ENCODE measurements at regions not wholly inside any gene's neighbourhood (a gene's known extent, or its start where the extent isn't known, plus 50 kb on each side); places are given as distances from the start of the nearest gene placed in this dataset.
A peak's percentile ranks its signal among the peaks of the same experiment; 100 is the strongest.

GRCh38 chr20:39516964-39517363 is 554.8 kb downstream of the DHX35 start:
- DNase-seq = no peak

- DNase-seq = no peak
These were observed 542.6 kb downstream of the DHX35 start for GRCh38 chr20:39504710-39505094.

- DNase-seq = no peak
These were observed 542.0 kb downstream of the DHX35 start for GRCh38 chr20:39503902-39504709.

- DNase-seq = no peak
These were observed 530.2 kb downstream of the DHX35 start for GRCh38 chr20:39492223-39492797.

GRCh38 chr20:39491711-39492110 is 529.6 kb downstream of the DHX35 start:
- DNase-seq = no peak

DNA sequence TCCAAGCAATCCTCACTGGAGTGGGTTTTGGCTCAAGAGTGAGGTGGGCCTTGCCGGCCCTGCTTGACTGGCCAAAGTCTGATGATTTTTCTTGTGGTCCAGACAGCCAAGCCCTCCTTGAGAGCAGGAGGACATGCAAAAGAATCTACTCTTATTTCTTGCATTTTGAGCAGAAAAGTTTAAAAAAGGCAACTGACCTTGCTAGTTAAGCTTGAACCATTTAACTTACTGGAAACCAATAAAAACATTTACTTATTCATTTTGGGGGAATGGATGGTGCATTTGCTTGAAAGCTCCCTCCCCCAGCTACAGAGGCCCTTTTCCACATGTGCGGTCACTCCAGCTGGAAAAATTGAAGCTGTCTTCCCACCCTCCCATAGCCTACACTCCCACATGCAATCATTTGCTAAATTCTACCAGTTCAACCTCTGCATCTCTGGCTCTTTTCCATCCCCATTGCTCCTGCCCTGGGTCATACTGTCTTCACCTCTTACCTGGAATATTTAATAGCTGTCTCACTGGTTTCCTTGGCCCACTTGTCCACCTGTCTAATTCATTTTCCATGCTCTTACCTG is 527.9 kb downstream of the DHX35 start:
- no peak for DNase-seq

GRCh38 chr20:39480276-39481043 is 518.3 kb downstream of the DHX35 start:
- DNase-seq = no peak

DNA sequence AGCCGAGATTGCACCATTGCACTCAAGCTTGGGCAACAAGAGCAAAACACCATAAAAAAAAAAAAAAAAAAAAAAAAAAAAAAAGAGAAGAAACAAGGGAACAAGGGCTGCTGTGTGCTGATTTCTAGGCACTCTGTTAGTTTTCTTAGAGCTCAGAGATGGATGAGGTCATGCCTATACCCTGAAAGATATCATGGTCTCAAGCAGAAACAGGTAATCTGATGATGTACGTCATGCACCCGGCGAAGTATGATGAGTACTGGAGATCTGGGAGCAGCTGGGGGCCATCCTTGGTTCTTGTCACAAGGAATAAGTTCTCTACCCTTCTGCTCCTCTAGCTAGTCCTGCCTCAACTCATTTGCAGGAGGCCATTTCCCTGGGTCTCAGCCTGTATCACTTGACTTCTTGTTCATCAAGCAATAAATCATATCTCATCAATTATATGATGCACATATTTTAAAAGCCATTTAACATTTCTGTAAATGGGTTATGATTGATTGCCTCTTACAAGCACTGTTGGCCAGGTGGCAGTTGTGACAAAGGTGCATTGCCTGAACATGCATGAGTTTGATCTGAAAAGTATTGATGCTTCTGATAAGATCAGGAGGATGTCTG is 517.2 kb downstream of the DHX35 start:
- DNase-seq = no peak

DNA sequence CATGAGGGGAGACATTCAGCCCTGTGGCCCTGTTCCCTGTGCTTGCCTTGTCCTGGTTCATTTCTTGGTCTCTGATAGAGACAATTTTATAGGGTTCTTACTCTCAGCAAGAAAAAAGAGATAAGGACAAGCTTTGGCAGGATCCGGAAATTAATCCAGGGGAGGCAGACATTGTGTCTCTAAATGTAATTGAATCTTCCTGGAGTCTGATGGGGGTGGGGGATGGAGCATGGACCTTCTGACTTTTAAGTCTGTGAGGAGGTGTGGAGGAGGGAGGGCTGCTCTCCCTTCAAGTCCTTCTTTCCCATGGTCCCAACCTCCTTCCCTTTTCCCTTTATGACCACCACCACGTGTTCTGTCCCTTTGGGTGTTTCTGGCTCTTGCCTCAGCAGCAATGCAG is 512.7 kb downstream of the DHX35 start:
- no peak for DNase-seq

- DNase-seq = no peak
These were observed 511.4 kb downstream of the DHX35 start for GRCh38 chr20:39473536-39473935.

DNA sequence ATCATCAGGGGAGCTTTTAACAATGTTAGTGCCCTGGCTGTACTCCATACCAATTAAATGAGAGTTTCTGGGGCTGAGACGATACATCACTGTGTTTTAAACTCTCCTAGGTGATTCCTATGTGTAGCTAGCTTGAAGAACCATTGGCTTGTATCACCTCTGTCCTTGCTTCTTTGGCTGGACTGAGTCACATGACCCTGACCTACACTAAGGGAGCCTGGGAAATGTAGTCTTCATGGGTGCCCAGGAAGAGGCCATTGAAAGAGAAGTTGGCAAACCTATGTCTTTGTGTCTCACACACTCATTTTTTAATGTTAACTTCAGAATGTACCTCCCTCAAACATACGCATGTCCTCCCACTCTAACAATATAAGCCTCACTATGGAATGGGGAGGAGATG is 506.6 kb downstream of the DHX35 start:
- DNase-seq = peak; percentile 4

GRCh38 chr20:39464238-39464637 is 502.1 kb downstream of the DHX35 start:
- no peak for DNase-seq

DNA sequence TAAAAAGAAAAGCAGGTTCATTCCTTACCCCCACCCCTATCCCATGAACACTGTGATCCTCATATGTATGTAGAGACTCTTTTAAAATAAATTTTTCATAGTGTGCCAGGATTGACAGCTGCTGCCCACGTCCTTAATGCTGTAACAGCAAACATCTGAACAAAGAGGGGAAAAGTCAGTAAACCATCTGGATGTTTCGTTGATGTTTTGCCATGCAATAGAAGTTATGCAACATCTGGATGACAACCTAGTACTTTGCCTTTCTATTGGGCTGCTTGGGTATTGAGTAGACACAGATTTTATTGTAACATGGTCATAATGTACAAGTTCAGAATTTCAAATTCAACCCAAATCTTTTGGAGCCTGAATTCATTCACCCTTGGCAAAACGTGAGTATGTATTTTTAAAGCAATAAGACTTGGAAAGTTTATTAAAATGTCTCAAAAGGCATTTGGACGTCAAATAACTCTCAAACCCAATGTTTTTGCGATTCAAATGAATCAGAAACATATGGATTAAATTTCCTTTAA is 500.3 kb downstream of the DHX35 start:
- no peak for DNase-seq

DNA sequence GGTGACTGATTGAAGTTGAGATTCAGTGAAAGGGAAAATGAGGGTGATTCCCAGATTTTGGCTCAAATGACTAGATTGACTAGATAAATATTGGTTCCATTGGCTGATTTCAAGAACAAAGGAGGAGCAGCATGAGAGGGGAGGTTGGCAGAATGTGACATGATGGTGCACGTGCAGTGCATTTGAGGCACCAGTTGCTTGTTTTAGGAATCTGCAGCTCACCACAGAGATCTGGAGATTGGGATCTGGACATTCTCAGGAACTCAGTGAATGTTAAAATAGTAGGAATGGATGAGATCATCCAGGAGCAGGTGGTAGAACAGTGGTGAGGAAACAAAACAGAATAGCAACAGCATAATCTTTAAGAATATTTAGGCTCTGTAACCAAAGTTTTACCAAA is 496.3 kb downstream of the DHX35 start:
- no peak for DNase-seq

GRCh38 chr20:39453890-39454289 is 491.7 kb downstream of the DHX35 start:
- DNase-seq = no peak

DNA sequence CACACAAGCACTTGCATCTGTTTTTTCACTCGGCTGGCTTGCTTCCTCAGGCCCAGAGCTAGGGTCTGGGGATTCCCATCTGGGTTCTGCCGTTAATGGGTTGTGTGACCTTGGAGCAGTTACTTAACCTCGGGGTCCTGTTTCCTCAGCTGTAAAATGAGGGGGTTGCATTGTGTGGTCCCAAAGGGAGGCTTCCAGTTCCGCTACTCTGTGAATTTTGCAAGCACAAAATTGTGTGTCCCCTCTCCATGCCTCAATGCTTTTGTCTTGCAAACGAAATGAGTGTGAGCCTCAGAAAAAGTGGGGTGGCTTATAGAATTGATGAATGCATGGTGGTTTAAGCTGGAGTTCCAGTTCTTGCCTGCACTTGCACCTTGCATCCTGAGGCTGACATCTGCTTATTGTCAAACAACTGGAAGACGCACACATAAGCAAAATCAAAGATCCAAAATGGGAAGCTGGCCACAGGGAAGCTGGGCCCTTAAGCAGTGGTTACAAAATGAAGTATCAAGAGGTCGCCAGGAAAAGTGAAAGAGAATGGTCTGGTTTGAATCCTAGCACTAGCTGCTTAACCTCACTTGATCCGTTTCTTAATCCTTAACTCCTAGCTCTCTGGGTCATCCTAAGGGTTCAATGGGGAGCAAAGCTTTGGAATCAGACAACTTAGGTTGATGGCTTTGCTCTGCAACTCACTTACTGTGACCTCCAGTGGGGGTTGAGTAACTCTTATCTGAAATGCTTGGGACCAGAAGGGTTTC is 490.6 kb downstream of the DHX35 start:
- DNase-seq = no peak

DNA sequence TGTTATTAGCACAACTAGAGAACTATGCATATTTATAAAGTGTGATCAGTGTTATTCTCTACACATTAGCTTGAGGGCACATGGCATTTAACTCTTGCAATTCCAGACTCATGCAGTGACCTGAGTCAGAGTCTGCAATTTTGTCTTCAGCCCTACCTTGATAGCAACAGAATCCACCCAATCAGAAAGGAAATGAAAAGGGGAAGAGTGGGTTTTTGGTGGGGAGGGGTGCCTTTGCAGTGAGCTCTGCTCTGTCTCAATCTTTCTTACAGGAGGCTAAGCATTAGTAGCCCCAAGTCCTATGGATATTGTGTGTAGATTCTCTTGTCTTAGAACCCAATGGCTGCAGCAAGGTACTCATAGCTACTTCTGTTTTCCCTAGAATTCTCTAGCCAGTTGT is 489.2 kb downstream of the DHX35 start:
- no peak for DNase-seq

DNA sequence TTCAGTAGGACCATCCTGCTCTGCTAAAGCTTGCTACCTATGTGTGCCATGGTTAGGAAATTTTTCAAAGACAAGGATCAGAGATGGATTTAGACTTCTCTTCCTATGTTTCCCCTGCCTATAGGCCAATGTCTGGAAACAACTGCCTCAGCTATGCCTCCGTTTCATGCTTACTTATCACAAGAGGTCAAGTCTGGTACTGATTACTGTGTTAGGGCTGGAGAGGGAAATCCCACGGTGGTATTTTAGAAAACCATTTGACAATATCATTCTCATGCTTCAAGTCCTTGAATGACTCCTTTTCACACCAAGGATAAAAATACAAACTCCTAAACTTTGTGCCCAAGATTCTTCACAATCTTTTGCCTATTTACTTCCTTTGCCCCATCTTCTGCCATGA is 484.3 kb downstream of the DHX35 start:
- DNase-seq = no peak

DNA sequence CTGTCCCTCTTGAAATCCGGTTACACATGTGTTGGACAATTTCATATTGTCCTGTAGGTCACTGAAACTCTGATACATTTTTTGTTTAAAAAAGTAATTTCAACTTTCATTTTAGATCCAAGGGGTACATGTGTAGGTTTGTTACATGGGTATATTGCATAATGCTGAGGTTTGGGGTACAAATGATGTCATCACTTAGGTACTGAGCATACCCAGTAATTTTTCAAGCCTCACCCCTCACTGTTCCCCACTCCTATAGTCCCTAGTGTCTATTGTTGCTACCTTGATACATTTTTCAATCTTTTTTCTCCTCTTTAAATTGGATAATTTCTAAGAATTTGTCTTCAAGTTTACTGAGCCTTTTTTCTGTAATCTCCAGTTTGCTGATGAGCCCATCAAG is 483.0 kb downstream of the DHX35 start:
- no peak for DNase-seq

DNA sequence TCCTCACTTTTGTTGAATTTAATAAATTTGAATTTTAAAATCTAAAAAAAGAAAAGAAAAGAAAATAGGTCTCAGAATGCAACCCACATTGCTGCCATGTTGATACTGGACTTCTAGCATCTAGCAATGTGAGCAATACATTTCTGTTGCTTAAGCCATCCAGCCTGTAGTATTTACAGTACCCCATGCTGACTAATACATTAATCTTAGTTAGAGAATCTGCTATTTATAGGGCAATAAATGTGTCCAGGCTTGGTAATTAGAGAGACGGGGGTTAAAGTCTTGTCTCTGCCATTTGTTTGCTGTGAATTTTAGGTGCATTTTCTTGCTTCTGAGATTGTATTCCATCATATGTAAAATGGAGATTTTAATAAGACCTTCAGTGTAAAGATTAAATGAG is 471.3 kb downstream of the DHX35 start:
- DNase-seq = no peak

- DNase-seq = no peak
These were observed 469.1 kb downstream of the DHX35 start for GRCh38 chr20:39431091-39431880.
